ENCODE measurements at regions not wholly inside any gene's neighbourhood (a gene's known extent, or its start where the extent isn't known, plus 50 kb on each side); places are given as distances from the start of the nearest gene placed in this dataset.
A peak's percentile ranks its signal among the peaks of the same experiment; 100 is the strongest.

DNA sequence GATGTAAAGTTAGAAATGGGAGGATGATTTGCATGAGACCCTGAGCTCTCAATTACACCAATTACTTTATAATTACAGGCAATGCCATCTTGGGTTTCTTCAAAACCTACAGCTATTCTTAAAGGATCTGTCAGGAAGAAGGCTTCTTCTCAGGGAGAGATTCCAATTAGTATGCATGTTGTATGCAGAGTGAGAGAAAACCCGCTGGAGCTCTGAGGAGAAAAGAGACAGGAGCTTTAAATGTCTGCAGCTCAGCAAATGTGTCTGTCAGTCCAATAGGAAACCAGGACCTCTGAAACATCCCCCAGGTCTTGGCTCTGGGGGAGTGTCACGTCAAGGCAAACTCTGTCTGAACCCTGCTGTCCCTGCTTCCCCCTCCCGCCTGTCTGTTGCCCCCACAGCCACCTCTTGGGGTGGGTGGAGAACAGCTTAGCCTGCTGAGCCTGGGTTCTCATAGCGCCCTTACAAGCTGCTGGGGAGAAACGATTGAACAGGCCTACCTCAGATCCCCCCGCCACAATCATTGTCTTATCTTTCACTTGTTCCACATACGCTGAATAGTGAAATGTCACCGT, 140.2 kb downstream of the SPATA19 start:
- Histone ChIP-seq H3K9me3 (no peaks in the 10 kb centered on the region), H3K27ac (replicated peaks in 1 of 4) (no peak overlapping the region), H3K4me3 (no peak overlapping the region), H3K27me3 (peaks cover 0 to 18% (median 0%) of the 10 kb centered on the region in 4 donors), H3K4me1 (no peaks in the 10 kb centered on the region), H3K36me3 (no peaks in the 10 kb centered on the region)
- 69% methylated on average over 7 of the region's 8 CpGs for WGBS
- TF ChIP-seq EP300 (IDR thresholded peaks at IDR 0.05) (no peak), POLR2A (IDR thresholded peaks at IDR 0.05; ENCODE audit: low read depth) (no peak), POLR2AphosphoS5 (IDR thresholded peaks at IDR 0.05) (no peak)
- TF ChIP-seq, protein P1, sequence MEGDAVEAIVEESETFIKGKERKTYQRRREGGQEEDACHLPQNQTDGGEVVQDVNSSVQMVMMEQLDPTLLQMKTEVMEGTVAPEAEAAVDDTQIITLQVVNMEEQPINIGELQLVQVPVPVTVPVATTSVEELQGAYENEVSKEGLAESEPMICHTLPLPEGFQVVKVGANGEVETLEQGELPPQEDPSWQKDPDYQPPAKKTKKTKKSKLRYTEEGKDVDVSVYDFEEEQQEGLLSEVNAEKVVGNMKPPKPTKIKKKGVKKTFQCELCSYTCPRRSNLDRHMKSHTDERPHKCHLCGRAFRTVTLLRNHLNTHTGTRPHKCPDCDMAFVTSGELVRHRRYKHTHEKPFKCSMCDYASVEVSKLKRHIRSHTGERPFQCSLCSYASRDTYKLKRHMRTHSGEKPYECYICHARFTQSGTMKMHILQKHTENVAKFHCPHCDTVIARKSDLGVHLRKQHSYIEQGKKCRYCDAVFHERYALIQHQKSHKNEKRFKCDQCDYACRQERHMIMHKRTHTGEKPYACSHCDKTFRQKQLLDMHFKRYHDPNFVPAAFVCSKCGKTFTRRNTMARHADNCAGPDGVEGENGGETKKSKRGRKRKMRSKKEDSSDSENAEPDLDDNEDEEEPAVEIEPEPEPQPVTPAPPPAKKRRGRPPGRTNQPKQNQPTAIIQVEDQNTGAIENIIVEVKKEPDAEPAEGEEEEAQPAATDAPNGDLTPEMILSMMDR (IDR thresholded peaks at IDR 0.05): no peak
- intact Hi-C loops (cut with DNase I): no loop called here
- no peak for DNase-seq (ENCODE audit: extremely low spot score)

DNA sequence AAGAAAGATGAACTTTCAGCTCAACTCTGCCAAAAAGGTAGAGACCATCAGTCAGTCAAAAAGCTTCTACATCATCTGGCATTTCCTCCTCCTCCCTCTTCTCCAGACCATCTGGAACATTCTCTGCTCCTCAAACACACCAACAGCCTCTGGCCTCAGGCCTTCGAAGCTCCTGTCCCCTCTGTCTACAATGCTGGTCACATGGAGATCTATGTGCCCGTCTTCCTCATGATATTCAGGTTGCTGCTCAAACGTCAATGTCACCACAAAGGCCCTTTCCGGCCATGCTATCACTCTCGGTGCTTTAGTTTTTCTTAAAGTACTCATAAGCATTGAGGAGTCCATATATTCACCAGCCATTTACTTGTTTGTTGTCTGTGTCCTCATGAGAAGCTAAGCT, 146.2 kb downstream of the SPATA19 start:
- intact Hi-C loops (cut with DNase I): no loop called here
- 78% methylated on average over 5 of the region's 5 CpGs for WGBS
- H3K4me3 ChIP-seq: no peak overlapping the region
- no peaks in the 10 kb centered on the region for H3K27me3 ChIP-seq
- H3K9me3 ChIP-seq: no peaks in the 10 kb centered on the region
- TF ChIP-seq, protein P1 (IDR thresholded peaks at IDR 0.05): no peak
- no peak for TF ChIP-seq POLR2AphosphoS5 (IDR thresholded peaks at IDR 0.05)
- no peak for TF ChIP-seq EP300 (IDR thresholded peaks at IDR 0.05)
- no peak for TF ChIP-seq POLR2A (IDR thresholded peaks at IDR 0.05; ENCODE audit: low read depth)
- no peak overlapping the region for H3K27ac ChIP-seq (replicated peaks in 1 of 4)
- peaks cover 0 to 13% (median 8%) of the 10 kb centered on the region in 4 donors for H3K4me1 ChIP-seq
- peak; percentile 72 for DNase-seq (ENCODE audit: extremely low spot score)
- H3K36me3 ChIP-seq: no peaks in the 10 kb centered on the region

DNA sequence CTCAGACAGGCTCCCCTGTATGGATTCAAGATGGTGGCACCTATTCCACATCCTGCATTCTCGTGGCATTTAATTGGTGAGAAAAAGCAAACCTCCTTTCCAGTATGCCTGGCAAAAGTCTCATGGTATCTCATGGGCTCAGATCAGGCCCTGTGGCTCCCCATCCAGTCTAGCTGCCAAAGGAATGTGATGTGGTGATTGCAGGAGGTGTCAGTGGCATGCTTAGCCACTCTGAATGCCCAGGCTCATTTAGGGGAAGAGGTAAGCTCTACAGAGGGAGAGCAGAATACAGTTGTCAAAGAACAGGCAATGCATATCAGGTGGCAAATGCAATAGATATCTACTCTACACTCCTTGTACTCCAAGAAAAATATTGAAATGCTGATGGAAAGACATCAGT, 146.7 kb downstream of the SPATA19 start:
- WGBS: 91% methylated on average over 1 of the region's 1 CpG
- Histone ChIP-seq H3K4me1 (peaks cover 0 to 13% (median 8%) of the 10 kb centered on the region in 4 donors), H3K27ac (replicated peaks in 1 of 4) (no peak overlapping the region), H3K9me3 (no peaks in the 10 kb centered on the region), H3K4me3 (no peak overlapping the region), H3K36me3 (no peaks in the 10 kb centered on the region), H3K27me3 (no peaks in the 10 kb centered on the region)
- DNase-seq (ENCODE audit: extremely low spot score): peak; percentile 75
- no peak for TF ChIP-seq POLR2AphosphoS5 (IDR thresholded peaks at IDR 0.05)
- intact Hi-C loops (cut with DNase I): no loop called here

DNA sequence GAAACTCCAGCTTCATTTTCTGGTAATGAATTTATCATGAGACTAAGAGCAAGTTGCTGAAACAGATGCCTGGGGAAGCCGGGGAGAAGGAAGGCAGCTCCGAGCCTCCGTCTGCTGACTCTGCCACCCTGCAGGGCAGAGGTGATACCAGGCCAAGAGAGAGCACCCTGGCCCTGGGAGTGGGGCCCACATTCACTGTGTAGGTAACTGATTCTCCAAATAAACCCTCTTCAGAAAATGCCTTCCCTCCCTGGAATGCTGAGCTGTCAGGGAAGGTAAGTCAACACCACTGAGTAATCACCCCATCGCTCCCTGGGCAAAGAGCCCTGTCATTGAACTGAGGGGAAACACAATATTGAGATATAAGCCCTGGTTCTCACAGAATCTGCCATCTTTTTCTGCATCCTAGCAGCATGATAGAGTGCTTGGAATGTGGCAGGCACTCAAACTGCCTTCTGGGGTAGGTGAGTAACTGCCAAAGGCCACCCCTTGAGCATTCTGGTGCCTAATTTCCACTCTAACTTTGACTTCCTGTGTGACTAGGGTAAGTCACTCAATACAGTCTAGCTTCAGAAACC, 147.6 kb downstream of the SPATA19 start:
- Histone ChIP-seq H3K27me3 (no peaks in the 10 kb centered on the region), H3K27ac (replicated peaks in 1 of 4) (no peak overlapping the region), H3K4me1 (peaks cover 0 to 13% (median 8%) of the 10 kb centered on the region in 4 donors), H3K36me3 (no peaks in the 10 kb centered on the region), H3K4me3 (no peak overlapping the region), H3K9me3 (no peaks in the 10 kb centered on the region)
- TF ChIP-seq POLR2AphosphoS5 (IDR thresholded peaks at IDR 0.05) (no peak), POLR2A (IDR thresholded peaks at IDR 0.05; ENCODE audit: low read depth) (no peak), EP300 (IDR thresholded peaks at IDR 0.05) (no peak)
- TF ChIP-seq, protein P1 (IDR thresholded peaks at IDR 0.05): no peak
- 46% methylated on average over 4 of the region's 4 CpGs for WGBS
- DNase-seq (ENCODE audit: extremely low spot score): peak; percentile 75
- intact Hi-C loops (cut with DNase I): no loop called here

GRCh38 chr11:133697161-133697560, 148.2 kb downstream of the SPATA19 start:
- intact Hi-C loops (cut with DNase I): no loop called here
- 41% methylated on average over 5 of the region's 5 CpGs for WGBS
- no peak overlapping the region for H3K4me3 ChIP-seq
- H3K27ac ChIP-seq (replicated peaks in 1 of 4): no peak overlapping the region
- TF ChIP-seq POLR2AphosphoS5 (IDR thresholded peaks at IDR 0.05) (no peak), POLR2A (IDR thresholded peaks at IDR 0.05; ENCODE audit: low read depth) (no peak), EP300 (IDR thresholded peaks at IDR 0.05) (no peak)
- TF ChIP-seq, protein P1 (IDR thresholded peaks at IDR 0.05): no peak
- no peaks in the 10 kb centered on the region for H3K27me3 ChIP-seq
- H3K36me3 ChIP-seq: no peaks in the 10 kb centered on the region
- H3K4me1 ChIP-seq: peaks cover 0 to 13% (median 8%) of the 10 kb centered on the region in 4 donors
- H3K9me3 ChIP-seq: no peaks in the 10 kb centered on the region
- DNase-seq (ENCODE audit: extremely low spot score): peak; percentile 34

All from esophagus muscularis mucosa (tissue), 4 donors.